Activated T-helper 17 cell treated with anti-CD3 and anti-CD28 coated beads, Interleukin-2, amount 50 U/mL, for 72 hours (primary cell): ENCODE measurements at regions not wholly inside any gene's neighbourhood (a gene's known extent, or its start where the extent isn't known, plus 50 kb on each side); places are given as distances from the start of the nearest gene placed in this dataset.

Experiments
- ATAC-seq: fragments of 150-1000 bp; cut with Tn5 transposase; replicated peaks from 2 replicates; pipeline ENCODE4 v1.10.0; 2021; ENCODE audit warnings: mild to moderate bottlenecking, moderate library complexity
- H3K27ac Mint-ChIP-seq: one replicate; pipeline ENCODE4 v1.8.0; 2022; ENCODE audit warnings: mixed read lengths
- H3K27me3 Mint-ChIP-seq: one replicate; pipeline ENCODE4 v1.8.0; 2022; ENCODE audit warnings: mixed read lengths
- H3K36me3 Mint-ChIP-seq: one replicate; pipeline ENCODE4 v1.8.0; 2022; ENCODE audit warnings: low read depth, mild to moderate bottlenecking, mixed read lengths
- H3K4me1 Mint-ChIP-seq: one replicate; pipeline ENCODE4 v1.8.0; 2022; ENCODE audit warnings: mixed read lengths
- H3K4me3 Mint-ChIP-seq: one replicate; pipeline ENCODE4 v1.8.0; 2022; ENCODE audit warnings: mild to moderate bottlenecking, mixed read lengths
- H3K9me3 Mint-ChIP-seq: one replicate; pipeline ENCODE4 v1.8.0; 2022; ENCODE audit warnings: mixed read lengths

DNA sequence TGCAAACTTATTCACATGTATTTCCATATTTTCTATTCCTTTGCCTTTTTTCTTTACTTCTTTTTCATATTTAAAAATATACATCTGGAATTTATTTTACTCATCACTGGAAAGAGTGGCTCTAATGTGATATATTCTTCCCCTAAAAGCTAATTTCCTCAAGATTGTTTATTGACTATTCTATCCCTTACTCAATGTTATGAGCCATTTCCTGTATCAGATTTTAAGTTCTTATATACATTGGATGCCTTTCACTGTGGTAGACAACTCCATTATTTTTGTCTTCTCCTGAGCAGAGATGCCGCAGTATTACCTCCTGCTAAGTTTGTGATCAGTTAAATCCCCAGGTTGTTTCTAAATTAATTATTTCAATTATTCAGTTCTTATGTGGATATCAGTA lies 418.4 kb upstream of the JAG1 start:
- Mint-ChIP-seq H3K9me3 (peaks cover 11% of the 10 kb centered on the region), H3K4me1 (no peaks in the 10 kb centered on the region), H3K27me3 (no peaks in the 10 kb centered on the region), H3K27ac (no peak overlapping the region), H3K4me3 (no peak overlapping the region), H3K36me3 (no peaks in the 10 kb centered on the region)
- no peak for ATAC-seq

DNA sequence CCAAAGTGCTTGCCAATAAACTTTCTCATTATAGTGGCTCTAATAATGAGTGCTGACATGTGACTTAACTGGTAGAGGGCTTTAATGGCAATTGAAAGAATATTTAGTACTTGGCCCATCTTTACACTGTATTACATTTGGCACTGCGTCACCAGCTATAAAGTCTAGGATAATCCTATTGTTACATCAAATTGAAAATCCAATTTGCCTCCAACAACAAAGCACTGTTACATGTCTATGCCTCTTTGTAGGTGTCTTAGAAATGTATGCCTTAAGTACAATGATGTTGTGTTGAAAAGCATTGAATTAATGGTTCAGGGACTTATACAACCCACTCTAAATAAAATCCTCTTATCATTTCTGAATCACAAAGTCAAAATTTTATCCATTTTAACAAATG lies 420.4 kb upstream of the JAG1 start:
- Mint-ChIP-seq H3K4me3 (no peak overlapping the region), H3K27me3 (no peaks in the 10 kb centered on the region), H3K36me3 (no peaks in the 10 kb centered on the region), H3K4me1 (no peaks in the 10 kb centered on the region), H3K9me3 (peaks cover 6% of the 10 kb centered on the region), H3K27ac (no peak overlapping the region)
- no peak for ATAC-seq

DNA sequence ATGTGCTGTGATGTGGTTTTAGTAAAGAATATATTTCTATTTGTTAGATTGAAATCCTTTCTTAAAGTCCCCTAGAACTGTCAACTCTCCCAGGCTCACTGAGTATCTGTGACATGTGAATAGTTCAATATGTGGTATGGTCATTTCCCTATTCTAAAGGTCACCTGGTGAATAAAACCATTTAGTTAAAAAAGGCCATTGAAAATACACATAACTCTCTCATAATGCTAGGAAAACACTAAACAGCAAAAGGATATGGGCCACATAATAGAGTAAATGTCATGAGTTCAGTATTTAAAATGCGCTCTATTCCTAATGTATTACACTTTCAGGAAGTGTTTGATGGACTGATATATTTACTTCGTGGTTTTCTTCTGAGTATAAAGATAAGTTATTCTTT lies 420.9 kb upstream of the JAG1 start:
- H3K27ac Mint-ChIP-seq, result no peak overlapping the region
- ATAC-seq, result no peak
- peaks cover 6% of the 10 kb centered on the region for H3K9me3 Mint-ChIP-seq
- H3K27me3 Mint-ChIP-seq, result no peaks in the 10 kb centered on the region
- H3K4me1 Mint-ChIP-seq, result no peaks in the 10 kb centered on the region
- H3K36me3 Mint-ChIP-seq, result no peaks in the 10 kb centered on the region
- H3K4me3 Mint-ChIP-seq, result no peak overlapping the region

DNA sequence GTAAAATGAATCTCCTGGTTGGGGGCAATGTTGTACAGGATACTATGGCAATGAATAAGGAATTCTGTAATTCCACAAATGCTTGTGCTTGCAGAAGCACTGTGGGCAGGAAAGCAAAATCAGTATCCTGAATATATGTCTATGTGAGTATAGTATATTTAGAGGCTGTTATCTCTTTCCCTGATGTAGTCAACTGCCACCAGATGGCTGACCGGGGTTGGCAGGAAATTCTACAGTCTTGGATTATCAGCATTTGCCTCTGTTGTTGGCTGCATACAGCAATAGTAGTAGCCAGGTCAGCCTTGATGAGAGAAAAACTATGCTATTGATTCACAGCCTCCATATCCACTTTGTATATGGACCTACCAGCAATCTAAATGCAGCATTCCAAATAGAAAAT lies 425.1 kb upstream of the JAG1 start:
- no peaks in the 10 kb centered on the region for H3K36me3 Mint-ChIP-seq
- no peaks in the 10 kb centered on the region for H3K27me3 Mint-ChIP-seq
- H3K9me3 Mint-ChIP-seq, result peaks cover 14% of the 10 kb centered on the region
- no peaks in the 10 kb centered on the region for H3K4me1 Mint-ChIP-seq
- no peak overlapping the region for H3K27ac Mint-ChIP-seq
- no peak for ATAC-seq
- no peak overlapping the region for H3K4me3 Mint-ChIP-seq

DNA sequence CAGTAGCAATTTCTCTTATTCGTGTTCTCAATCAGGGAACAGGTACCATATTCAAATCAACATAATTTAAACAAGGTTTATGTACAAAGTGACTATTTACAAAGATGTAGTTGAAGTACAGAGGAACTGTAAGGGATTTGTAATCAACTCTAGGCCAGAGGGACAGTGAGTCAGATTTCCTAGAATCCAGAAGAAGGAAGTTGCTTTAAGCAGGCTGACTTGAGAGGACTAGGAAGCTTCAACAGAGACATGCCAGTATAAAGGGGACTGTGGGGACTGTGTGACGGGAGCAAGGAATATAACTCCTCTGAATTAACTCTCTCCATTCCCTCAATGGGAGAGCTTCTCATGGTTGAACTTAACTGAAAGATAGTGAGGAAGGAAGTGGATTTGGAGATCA lies 427.4 kb upstream of the JAG1 start:
- no peaks in the 10 kb centered on the region for H3K36me3 Mint-ChIP-seq
- H3K27me3 Mint-ChIP-seq, result no peaks in the 10 kb centered on the region
- H3K4me3 Mint-ChIP-seq, result no peak overlapping the region
- no peak for ATAC-seq
- no peaks in the 10 kb centered on the region for H3K4me1 Mint-ChIP-seq
- H3K27ac Mint-ChIP-seq, result no peak overlapping the region
- peaks cover 18% of the 10 kb centered on the region for H3K9me3 Mint-ChIP-seq

DNA sequence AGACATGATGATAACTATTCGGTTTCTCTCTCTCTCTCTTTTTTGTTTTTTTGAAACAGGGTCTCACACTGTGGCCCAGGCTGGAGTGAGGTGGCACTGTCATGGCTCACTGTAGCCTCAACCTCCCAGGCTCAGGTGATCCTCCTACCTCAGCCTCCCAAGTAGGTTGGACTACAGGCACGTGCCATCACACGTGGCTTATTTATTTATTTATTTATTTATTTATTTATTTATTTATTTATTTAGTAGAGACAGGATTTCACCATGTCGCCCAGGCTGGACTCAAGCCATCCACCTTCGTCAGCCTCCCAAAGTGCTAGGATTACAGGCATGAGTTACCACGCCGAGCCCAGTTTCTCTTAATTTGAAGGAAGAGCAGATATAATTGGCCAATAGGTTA lies 427.9 kb upstream of the JAG1 start:
- no peak overlapping the region for H3K4me3 Mint-ChIP-seq
- no peaks in the 10 kb centered on the region for H3K4me1 Mint-ChIP-seq
- no peaks in the 10 kb centered on the region for H3K36me3 Mint-ChIP-seq
- no peaks in the 10 kb centered on the region for H3K27me3 Mint-ChIP-seq
- ATAC-seq, result no peak
- peaks cover 18% of the 10 kb centered on the region for H3K9me3 Mint-ChIP-seq
- no peak overlapping the region for H3K27ac Mint-ChIP-seq

DNA sequence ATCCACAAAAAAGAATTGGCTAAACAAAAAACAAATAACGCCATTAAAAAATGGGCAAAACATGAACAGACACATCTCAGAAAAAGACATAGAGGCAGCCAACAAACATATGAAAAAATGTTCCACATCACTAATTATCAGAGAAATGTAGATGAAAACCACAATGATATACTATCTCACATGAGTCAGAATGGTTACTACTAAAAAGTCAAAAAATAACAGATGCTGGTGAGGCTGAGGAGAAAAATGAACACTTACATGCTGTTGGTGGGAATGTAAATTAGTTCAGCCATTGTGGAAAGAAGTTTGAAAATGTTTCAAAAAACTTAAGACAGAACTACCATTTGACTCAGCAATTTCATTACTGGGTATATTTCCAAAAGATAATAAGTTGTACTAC lies 430.1 kb upstream of the JAG1 start:
- Mint-ChIP-seq H3K27ac (no peak overlapping the region), H3K4me3 (no peak overlapping the region), H3K4me1 (no peaks in the 10 kb centered on the region), H3K27me3 (no peaks in the 10 kb centered on the region), H3K9me3 (peaks cover 13% of the 10 kb centered on the region), H3K36me3 (no peaks in the 10 kb centered on the region)
- ATAC-seq, result no peak

DNA sequence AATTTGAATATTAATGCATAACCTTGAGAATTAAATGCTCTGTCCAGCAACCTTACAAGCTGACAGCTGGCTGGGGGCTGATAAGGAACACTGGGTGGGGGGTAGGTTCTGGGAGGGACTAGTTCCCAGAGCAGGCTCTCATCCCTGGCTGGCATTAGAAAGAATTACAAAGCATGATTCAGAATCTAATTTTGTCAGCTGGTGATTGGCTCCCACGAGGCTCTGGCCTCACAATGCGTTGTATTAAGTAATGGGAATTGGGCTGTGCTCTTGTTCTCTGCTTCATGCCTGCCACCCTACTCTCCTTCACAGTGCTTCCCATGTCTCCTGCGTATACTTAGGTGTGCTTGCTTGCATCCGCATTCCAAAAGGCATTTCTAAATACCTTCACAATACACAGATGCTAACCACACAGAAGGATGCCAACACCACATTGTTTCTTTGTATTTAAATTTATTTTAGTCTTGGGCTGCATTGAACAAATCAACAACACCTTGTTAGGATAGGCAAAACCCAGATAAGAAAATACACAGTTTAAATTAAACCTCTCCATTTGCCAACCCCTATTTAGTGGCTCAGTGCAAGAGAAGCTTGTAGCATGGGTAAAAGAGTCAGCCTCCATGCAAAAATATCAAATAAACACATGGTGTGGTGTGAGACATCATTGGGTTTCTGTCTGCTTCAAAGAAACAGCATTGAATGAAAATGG lies 434.5 kb upstream of the JAG1 start:
- no peaks in the 10 kb centered on the region for H3K27me3 Mint-ChIP-seq
- no peak overlapping the region for H3K4me3 Mint-ChIP-seq
- no peak for ATAC-seq
- H3K27ac Mint-ChIP-seq, result no peak overlapping the region
- no peaks in the 10 kb centered on the region for H3K4me1 Mint-ChIP-seq
- H3K9me3 Mint-ChIP-seq, result peaks cover 5% of the 10 kb centered on the region
- no peaks in the 10 kb centered on the region for H3K36me3 Mint-ChIP-seq

DNA sequence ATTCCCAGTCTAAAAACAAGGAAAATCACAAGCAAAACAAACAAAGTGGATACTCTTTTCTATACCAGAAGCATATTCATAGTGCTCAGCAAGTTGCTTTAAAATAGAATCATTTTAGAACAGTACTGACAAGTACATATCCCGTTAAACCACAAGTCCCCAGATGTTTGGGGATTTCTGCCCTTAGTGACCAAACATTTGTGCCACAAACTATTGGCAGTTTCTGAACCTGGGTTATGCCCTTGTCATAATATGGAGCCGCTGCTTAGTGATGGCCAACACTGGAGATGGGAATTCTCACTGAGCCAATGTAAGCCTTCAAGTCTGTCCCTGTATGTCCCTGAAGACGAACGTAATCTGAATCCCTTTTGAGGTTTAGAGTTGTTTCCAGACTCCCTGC lies 436.7 kb upstream of the JAG1 start:
- Mint-ChIP-seq H3K27me3 (no peaks in the 10 kb centered on the region), H3K27ac (no peak overlapping the region), H3K36me3 (no peaks in the 10 kb centered on the region), H3K4me3 (no peak overlapping the region), H3K4me1 (no peaks in the 10 kb centered on the region), H3K9me3 (no peaks in the 10 kb centered on the region)
- no peak for ATAC-seq

DNA sequence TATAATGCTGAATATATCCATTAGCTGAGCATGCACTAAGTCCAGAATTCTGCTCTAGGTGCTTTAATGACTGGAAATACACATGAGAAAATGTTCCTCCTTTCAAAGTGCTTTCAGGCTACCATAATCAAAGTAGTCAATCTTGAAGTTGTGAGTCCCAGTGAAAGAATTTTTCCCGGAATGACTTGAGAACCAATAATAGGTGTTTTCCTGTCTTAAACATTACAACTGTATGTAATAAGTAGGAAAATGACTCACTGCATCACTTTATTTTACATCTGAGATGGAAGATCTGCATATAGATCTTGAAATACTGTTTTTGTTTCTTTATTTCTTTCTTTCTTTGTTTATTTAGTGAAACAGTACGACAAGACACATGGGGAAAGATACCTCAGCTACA lies 437.4 kb upstream of the JAG1 start:
- no peaks in the 10 kb centered on the region for H3K36me3 Mint-ChIP-seq
- H3K4me1 Mint-ChIP-seq, result no peaks in the 10 kb centered on the region
- H3K4me3 Mint-ChIP-seq, result no peak overlapping the region
- ATAC-seq, result no peak
- H3K27ac Mint-ChIP-seq, result no peak overlapping the region
- no peaks in the 10 kb centered on the region for H3K9me3 Mint-ChIP-seq
- H3K27me3 Mint-ChIP-seq, result no peaks in the 10 kb centered on the region

DNA sequence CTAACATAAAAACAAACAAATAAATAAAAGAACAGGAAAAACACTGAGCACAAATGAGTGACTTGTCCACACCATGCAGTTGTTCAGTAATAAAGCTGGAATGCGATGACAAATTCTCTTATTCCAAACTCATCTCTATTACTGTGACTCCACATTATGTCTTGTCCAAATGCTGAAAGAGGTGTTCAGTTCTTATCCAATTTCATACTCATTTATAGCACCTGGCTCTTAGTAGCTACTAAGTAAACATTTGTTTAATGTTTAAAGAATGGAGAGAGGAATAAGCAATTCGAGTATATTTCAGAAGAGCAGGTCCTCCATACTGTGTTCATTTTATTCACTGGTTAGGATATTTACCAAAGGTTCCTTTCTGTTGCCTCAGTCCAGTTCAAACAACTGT lies 439.0 kb upstream of the JAG1 start:
- Mint-ChIP-seq H3K36me3 (no peaks in the 10 kb centered on the region), H3K27ac (no peak overlapping the region), H3K27me3 (no peaks in the 10 kb centered on the region), H3K4me3 (no peak overlapping the region), H3K9me3 (no peaks in the 10 kb centered on the region), H3K4me1 (no peaks in the 10 kb centered on the region)
- ATAC-seq, result no peak

DNA sequence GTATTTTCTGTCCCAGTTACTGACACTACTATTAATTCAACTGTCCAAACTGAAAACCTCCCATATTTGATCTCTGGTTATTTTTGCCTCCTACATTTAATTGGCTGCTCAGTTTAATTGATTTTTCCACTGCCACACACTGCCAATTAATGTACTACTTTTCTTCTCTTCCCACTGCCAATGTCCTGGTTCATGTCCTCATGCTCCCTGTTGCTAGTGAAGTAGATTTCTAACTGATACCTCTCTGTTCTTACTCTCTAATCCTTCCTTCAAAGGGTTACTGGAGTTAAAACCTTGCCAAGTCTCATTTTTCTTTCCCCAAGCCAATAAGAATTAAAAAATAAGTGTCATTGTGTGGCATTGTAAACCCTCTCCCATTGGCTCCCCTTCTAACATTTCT lies 440.6 kb upstream of the JAG1 start:
- no peak overlapping the region for H3K27ac Mint-ChIP-seq
- no peaks in the 10 kb centered on the region for H3K36me3 Mint-ChIP-seq
- ATAC-seq, result no peak

DNA sequence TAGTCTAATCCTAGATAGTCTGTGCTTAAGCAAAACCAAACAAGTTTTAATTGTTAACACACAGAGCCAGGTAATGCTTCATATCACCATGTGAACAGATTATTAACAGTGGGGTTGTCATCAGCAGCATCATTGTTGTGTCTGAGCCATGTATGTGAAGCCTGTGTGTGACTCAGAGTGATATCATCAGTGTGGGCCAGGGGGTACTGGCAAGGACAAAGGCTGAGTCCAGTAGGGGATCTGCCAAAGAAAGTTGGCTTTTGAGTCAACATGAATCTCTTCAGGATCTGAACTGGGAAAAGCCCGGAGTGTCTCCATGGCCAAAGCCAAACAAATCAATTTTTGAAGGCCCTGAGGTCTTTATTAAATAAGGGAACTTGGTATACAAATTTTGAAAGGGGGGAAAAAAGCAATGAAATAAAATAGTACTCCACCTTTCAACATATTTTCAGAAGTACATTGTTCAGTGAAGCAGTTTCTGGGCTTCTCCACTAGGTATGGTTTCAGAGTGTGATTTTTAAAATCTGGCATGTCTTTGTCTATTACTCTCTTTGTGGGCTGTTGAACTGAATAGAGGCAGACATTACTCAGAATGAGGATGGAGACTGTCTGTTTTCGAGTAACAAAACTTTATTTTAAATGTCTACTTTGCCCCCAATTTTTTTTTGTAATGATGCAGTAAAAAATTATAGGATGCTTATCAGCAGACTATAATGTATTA lies 444.2 kb upstream of the JAG1 start:
- H3K27ac Mint-ChIP-seq, result no peak overlapping the region
- H3K27me3 Mint-ChIP-seq, result no peaks in the 10 kb centered on the region
- no peaks in the 10 kb centered on the region for H3K4me1 Mint-ChIP-seq
- H3K36me3 Mint-ChIP-seq, result no peaks in the 10 kb centered on the region
- no peak for ATAC-seq
- H3K9me3 Mint-ChIP-seq, result no peaks in the 10 kb centered on the region
- no peak overlapping the region for H3K4me3 Mint-ChIP-seq

More for the DNA sequence above, 440.6 kb upstream of the JAG1 start:
- Mint-ChIP-seq H3K4me3 (no peak overlapping the region), H3K4me1 (no peaks in the 10 kb centered on the region), H3K9me3 (no peaks in the 10 kb centered on the region), H3K27me3 (no peaks in the 10 kb centered on the region)

DNA sequence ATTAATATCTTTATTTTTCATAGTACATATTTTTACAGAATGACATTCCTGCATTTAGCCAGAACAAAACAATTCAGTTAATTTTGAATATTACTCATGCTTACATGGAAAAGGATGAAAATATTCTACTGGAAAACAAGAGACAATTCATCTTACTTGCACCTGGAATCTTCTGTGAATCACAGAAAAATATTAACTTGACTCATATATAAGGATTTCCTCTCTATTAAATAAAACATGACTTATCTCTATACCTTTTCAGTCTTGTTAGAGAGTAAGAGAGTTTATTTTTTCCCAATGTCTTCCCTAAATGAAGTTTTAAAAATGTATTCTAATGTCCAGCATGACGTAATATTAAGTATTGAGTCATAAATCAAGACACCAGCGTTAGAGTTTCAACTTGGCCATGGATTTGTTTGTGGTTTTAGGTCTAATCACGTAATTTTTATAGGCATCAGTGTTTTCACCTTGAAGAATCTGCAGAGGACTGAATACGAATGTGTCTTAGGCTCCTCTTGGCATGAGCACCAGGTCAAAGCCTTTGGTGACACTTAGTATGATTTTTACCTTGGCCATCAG lies 445.1 kb upstream of the JAG1 start:
- no peak for ATAC-seq
- Mint-ChIP-seq H3K9me3 (no peaks in the 10 kb centered on the region), H3K4me3 (no peak overlapping the region), H3K36me3 (no peaks in the 10 kb centered on the region), H3K4me1 (no peaks in the 10 kb centered on the region), H3K27me3 (no peaks in the 10 kb centered on the region), H3K27ac (no peak overlapping the region)

DNA sequence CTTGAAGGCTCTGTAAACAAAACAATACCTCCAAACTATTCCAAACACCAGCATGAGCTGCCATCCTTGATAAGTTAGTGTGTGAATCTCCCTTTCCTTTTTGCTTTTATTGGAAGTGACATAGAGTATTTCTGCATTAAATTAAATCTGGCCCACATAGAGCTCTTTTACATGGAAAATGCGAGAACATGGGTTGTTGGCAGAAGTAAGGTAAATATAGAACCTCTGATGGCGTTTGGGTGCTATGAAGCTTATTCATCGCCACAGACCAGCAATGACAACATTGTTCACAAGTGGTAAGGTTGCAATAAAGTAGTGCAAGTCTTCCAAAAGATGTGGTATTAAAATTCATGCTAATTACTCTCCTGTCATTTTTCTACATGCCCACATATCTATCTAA lies 445.8 kb upstream of the JAG1 start:
- Mint-ChIP-seq H3K4me1 (no peaks in the 10 kb centered on the region), H3K27ac (no peak overlapping the region), H3K4me3 (no peak overlapping the region), H3K27me3 (peaks cover 7% of the 10 kb centered on the region), H3K36me3 (no peaks in the 10 kb centered on the region), H3K9me3 (peaks cover 6% of the 10 kb centered on the region)
- no peak for ATAC-seq
